ENCODE measurements at regions not wholly inside any gene's neighbourhood (a gene's known extent, or its start where the extent isn't known, plus 50 kb on each side); places are given as distances from the start of the nearest gene placed in this dataset.

GRCh38 chr3:194079702-194080172, 56.2 kb upstream of the HES1 start:
- H3K9me3 ChIP-seq = no peaks in the 10 kb centered on the region
- H3K27ac ChIP-seq = no peak overlapping the region
- H3K27me3 ChIP-seq = no peaks in the 10 kb centered on the region
- TF ChIP-seq POLR2A (IDR thresholded peaks at IDR 0.05) = no peak
- no peak for TF ChIP-seq CTCF (IDR thresholded peaks at IDR 0.05)
- TF ChIP-seq EP300 (IDR thresholded peaks at IDR 0.05) = no peak
- peaks cover 0 to 17% (median 0%) of the 10 kb centered on the region in 4 donors for H3K4me1 ChIP-seq
- H3K4me3 ChIP-seq = no peak overlapping the region
- H3K36me3 ChIP-seq = no peaks in the 10 kb centered on the region
- WGBS, 2 donors = 47 to 55% methylated on average over 14 of the region's 14 CpGs
- DNase-seq (ENCODE audit: low spot score in 2 of 2) = no peak

GRCh38 chr3:194080436-194080835, 55.5 kb upstream of the HES1 start:
- no peak for DNase-seq (ENCODE audit: low spot score in 2 of 2)
- TF ChIP-seq POLR2A (IDR thresholded peaks at IDR 0.05) (no peak), CTCF (IDR thresholded peaks at IDR 0.05) (no peak), EP300 (IDR thresholded peaks at IDR 0.05) (no peak)
- Histone ChIP-seq H3K27ac (no peak overlapping the region), H3K4me3 (no peak overlapping the region), H3K27me3 (no peaks in the 10 kb centered on the region), H3K9me3 (no peaks in the 10 kb centered on the region), H3K36me3 (no peaks in the 10 kb centered on the region), H3K4me1 (peaks cover 0 to 17% (median 0%) of the 10 kb centered on the region in 4 donors)
- 61 to 69% methylated on average over 4 to 7 of the region's 7 CpGs for WGBS, 2 donors

- WGBS, 2 donors = 82 to 86% methylated on average over 8 of the region's 8 CpGs
Observed at GRCh38 chr3:194080913-194081800, 54.8 kb upstream of the HES1 start.

GRCh38 chr3:194081826-194082225, 54.1 kb upstream of the HES1 start:
- WGBS, 2 donors = 98% methylated on average over 5 of the region's 5 CpGs
- peaks cover 0 to 17% (median 0%) of the 10 kb centered on the region in 4 donors for H3K4me1 ChIP-seq
- no peak overlapping the region for H3K27ac ChIP-seq
- TF ChIP-seq CTCF (IDR thresholded peaks at IDR 0.05) = no peak
- no peak for TF ChIP-seq POLR2A (IDR thresholded peaks at IDR 0.05)
- TF ChIP-seq EP300 (IDR thresholded peaks at IDR 0.05) = no peak
- H3K36me3 ChIP-seq = no peaks in the 10 kb centered on the region
- DNase-seq (ENCODE audit: low spot score in 2 of 2) = no peak
- no peaks in the 10 kb centered on the region for H3K9me3 ChIP-seq
- H3K27me3 ChIP-seq = no peaks in the 10 kb centered on the region
- H3K4me3 ChIP-seq = no peak overlapping the region

More at GRCh38 chr3:194080913-194081800, 54.8 kb upstream of the HES1 start:
- Histone ChIP-seq H3K27me3 (no peaks in the 10 kb centered on the region), H3K9me3 (no peaks in the 10 kb centered on the region), H3K27ac (no peak overlapping the region), H3K36me3 (no peaks in the 10 kb centered on the region), H3K4me1 (peaks cover 0 to 17% (median 0%) of the 10 kb centered on the region in 4 donors), H3K4me3 (no peak overlapping the region)
- no peak for DNase-seq (ENCODE audit: low spot score in 2 of 2)
- TF ChIP-seq POLR2A (IDR thresholded peaks at IDR 0.05) = no peak
- TF ChIP-seq EP300 (IDR thresholded peaks at IDR 0.05) = no peak
- TF ChIP-seq CTCF (IDR thresholded peaks at IDR 0.05) = no peak
